ENCODE measurements at regions not wholly inside any gene's neighbourhood (a gene's known extent, or its start where the extent isn't known, plus 50 kb on each side); places are given as distances from the start of the nearest gene placed in this dataset.

- DNase-seq (ENCODE audit: low spot score) = peak; percentile 37
Measured at GRCh38 chr3:117719316-117719926, 1009.8 kb downstream of the TUSC7 start.

- no peak for DNase-seq (ENCODE audit: low spot score)
Measured at GRCh38 chr3:117721866-117722265, 1012.3 kb downstream of the TUSC7 start.

- DNase-seq (ENCODE audit: low spot score) = no peak
Measured at GRCh38 chr3:117722856-117723255, 1013.3 kb downstream of the TUSC7 start.

- no peak for DNase-seq (ENCODE audit: low spot score)
Measured at GRCh38 chr3:117723825-117724224, 1014.2 kb downstream of the TUSC7 start.

- DNase-seq (ENCODE audit: low spot score) = no peak
Measured at GRCh38 chr3:117725314-117725713, 1015.7 kb downstream of the TUSC7 start.

GRCh38 chr3:117726776-117727175 is 1017.2 kb downstream of the TUSC7 start:
- no peak for DNase-seq (ENCODE audit: low spot score)

- no peak for DNase-seq (ENCODE audit: low spot score)
Measured at GRCh38 chr3:117728226-117728625, 1018.6 kb downstream of the TUSC7 start.

GRCh38 chr3:117734496-117734895 is 1024.9 kb downstream of the TUSC7 start:
- no peak for DNase-seq (ENCODE audit: low spot score)

- no peak for DNase-seq (ENCODE audit: low spot score)
Measured at GRCh38 chr3:117735481-117736101, 1026.0 kb downstream of the TUSC7 start.

GRCh38 chr3:117736846-117737245 is 1027.3 kb downstream of the TUSC7 start:
- DNase-seq (ENCODE audit: low spot score) = no peak

GRCh38 chr3:117743993-117744392 is 1034.4 kb downstream of the TUSC7 start:
- no peak for DNase-seq (ENCODE audit: low spot score)

- no peak for DNase-seq (ENCODE audit: low spot score)
Measured at GRCh38 chr3:117744935-117745334, 1035.4 kb downstream of the TUSC7 start.

- DNase-seq (ENCODE audit: low spot score) = no peak
Measured at GRCh38 chr3:117745516-117745915, 1035.9 kb downstream of the TUSC7 start.

GRCh38 chr3:117746066-117746465 is 1036.5 kb downstream of the TUSC7 start:
- DNase-seq (ENCODE audit: low spot score) = no peak

GRCh38 chr3:117748131-117748530 is 1038.6 kb downstream of the TUSC7 start:
- no peak for DNase-seq (ENCODE audit: low spot score)

GRCh38 chr3:117750674-117751269 is 1041.2 kb downstream of the TUSC7 start:
- no peak for DNase-seq (ENCODE audit: low spot score)

GRCh38 chr3:117751651-117752050 is 1042.1 kb downstream of the TUSC7 start:
- DNase-seq (ENCODE audit: low spot score) = no peak

GRCh38 chr3:117752984-117753717 is 1043.6 kb downstream of the TUSC7 start:
- DNase-seq (ENCODE audit: low spot score) = no peak

GRCh38 chr3:117754058-117754457 is 1044.5 kb downstream of the TUSC7 start:
- DNase-seq (ENCODE audit: low spot score) = no peak

GRCh38 chr3:117754841-117755240 is 1045.3 kb downstream of the TUSC7 start:
- no peak for DNase-seq (ENCODE audit: low spot score)

GRCh38 chr3:117756563-117756962 is 1047.0 kb downstream of the TUSC7 start:
- no peak for DNase-seq (ENCODE audit: low spot score)

GRCh38 chr3:117761703-117762620 is 1052.4 kb downstream of the TUSC7 start:
- DNase-seq (ENCODE audit: low spot score) = no peak
